ENCODE measurements at regions not wholly inside any gene's neighbourhood (a gene's known extent, or its start where the extent isn't known, plus 50 kb on each side); places are given as distances from the start of the nearest gene placed in this dataset.

DNA sequence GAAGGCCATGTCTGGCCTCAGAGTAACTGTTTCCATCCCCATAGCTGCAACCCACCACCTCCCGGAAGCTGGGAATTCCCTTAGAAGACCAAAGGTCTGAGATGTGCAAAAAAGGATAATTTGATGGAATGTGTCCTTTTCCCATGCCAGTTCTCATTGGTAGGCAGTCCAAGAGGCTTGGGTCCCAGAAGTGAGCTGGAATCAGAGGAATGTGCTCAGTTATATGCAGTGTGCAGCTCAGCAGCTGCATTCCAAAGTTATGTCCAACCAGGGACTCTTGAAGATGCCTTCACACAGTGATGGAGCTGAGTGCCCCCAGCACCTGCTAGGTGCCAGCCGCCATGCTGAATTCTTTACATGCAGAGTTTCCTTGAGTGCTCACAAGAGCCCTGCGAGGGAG is 583.9 kb upstream of the TBX3 start:
- Histone ChIP-seq H3K79me1 (ENCODE audit: low read depth, low read length) (no peaks in the 10 kb centered on the region), H4K5ac (ENCODE audit: insufficient read length, low read depth, low read length) (no peak overlapping the region), H3K9ac (replicated peaks in 1 of 4; ENCODE audit: extremely low read depth in 1 of 4, low read depth in 3 of 4, low read length in 3 of 4) (no peak overlapping the region), H3K4ac (replicated peaks; ENCODE audit: insufficient read length, low read depth, low read length) (no peak overlapping the region), H4K8ac (ENCODE audit: extremely low read depth, insufficient read depth, low read length) (no peak overlapping the region), H3K14ac (ENCODE audit: insufficient read length) (no peak overlapping the region), H3K27me3 (replicated peaks in 1 of 4; ENCODE audit: control insufficient read depth in 3 of 4, extremely low read depth in 1 of 4, insufficient read depth in 3 of 4, low read length in 3 of 4) (no peaks in the 10 kb centered on the region), H3K36me3 (ENCODE audit: control insufficient read depth in 2 of 4, insufficient read depth in 4 of 4, low read length in 3 of 4) (no peaks in the 10 kb centered on the region), H3K23ac (ENCODE audit: insufficient read length) (no peak overlapping the region), H2BK120ac (replicated peaks; ENCODE audit: low read depth, low read length) (no peak overlapping the region), H2AK5ac (ENCODE audit: low read depth, low read length) (no peak overlapping the region), H2BK5ac (ENCODE audit: low read depth, low read length) (no peak overlapping the region), H2BK12ac (ENCODE audit: low read depth, low read length) (no peak overlapping the region), H3K4me2 (ENCODE audit: insufficient read depth in 1 of 2, low read depth in 2 of 2, low read length in 2 of 2) (no peak overlapping the region), H4K20me1 (replicated peaks in 1 of 2; ENCODE audit: control insufficient read depth in 1 of 2, insufficient read depth in 2 of 2, low read length in 2 of 2) (no peaks in the 10 kb centered on the region), H3K79me2 (ENCODE audit: control insufficient read depth in 1 of 2, insufficient read depth in 2 of 2, low read length in 2 of 2) (no peaks in the 10 kb centered on the region), H3K27ac (ENCODE audit: low read depth, low read length) (no peak overlapping the region), H3K4me1 (replicated peaks in 1 of 4; ENCODE audit: control insufficient read depth in 3 of 4, insufficient read depth in 4 of 4, low read length in 3 of 4) (no peaks in the 10 kb centered on the region), H2AFZ (ENCODE audit: low read length) (no peak overlapping the region), H3K23me2 (ENCODE audit: low read depth, low read length) (no peaks in the 10 kb centered on the region), H3K9me3 (ENCODE audit: insufficient read depth in 2 of 2, low read depth in 1 of 2, low read length in 1 of 2) (no peaks in the 10 kb centered on the region), H2BK15ac (ENCODE audit: low read length) (no peak overlapping the region), H3K4me3 (ENCODE audit: extremely low read depth in 1 of 4, insufficient read depth in 2 of 4, low read depth in 3 of 4, low read length in 4 of 4) (no peak overlapping the region), H2BK20ac (ENCODE audit: low read length) (no peak overlapping the region), H4K91ac (replicated peaks; ENCODE audit: insufficient read length, low read length) (no peak overlapping the region), H3K18ac (ENCODE audit: extremely low read depth, low read length) (no peak overlapping the region; the same call in 1 of the 2 replicates), H3K56ac (replicated peaks; ENCODE audit: insufficient read length, low read depth, low read length) (no peak overlapping the region)
- DNase-seq (ENCODE audit: low read depth in 1 of 2, low spot score in 2 of 2) (no peak), FAIRE-seq (no peak)
- 90% methylated on average over 3 of the region's 3 CpGs; no CpG with 5 or more reads in 1 of the 2 experiments for WGBS, 2 experiments (ENCODE audit: extremely low coverage in 1 of 2, insufficient coverage in 1 of 2, insufficient read length in 1 of 2, insufficient replicate concordance in 2 of 2, low coverage in 1 of 2, low lambda C conversion rate in 2 of 2, missing lambda C conversion rate in 1 of 2)
- POLR2A ChIA-PET (ENCODE audit: partially characterized antibody): no interaction called here
- CTCF ChIA-PET (ENCODE audit: partially characterized antibody): interaction anchor here (0.7 kb wide), 1 partner anchor 15 kb away, joined by 3 read pairs; no protein-coding TSS in a partner anchor
- TF ChIP-seq KDM4A (IDR thresholded peaks at IDR 0.05; ENCODE audit: low read depth, low read length, severe bottlenecking) (no peak), CHD2 (IDR thresholded peaks at IDR 0.05; ENCODE audit: low read length) (no peak), SAP30 (IDR thresholded peaks at IDR 0.05; ENCODE audit: insufficient read depth, insufficient replicate concordance, low read length) (no peak), POLR2A (IDR thresholded peaks at IDR 0.05; ENCODE audit: control extremely low read depth in 1 of 2, low read depth in 2 of 2, low read length in 2 of 2) (no peak), KDM5A (IDR thresholded peaks at IDR 0.05; ENCODE audit: low read length) (no peak), SP1 (IDR thresholded peaks at IDR 0.05; ENCODE audit: low read depth, low read length) (no peak), CTBP2 (IDR thresholded peaks at IDR 0.05; ENCODE audit: borderline replicate concordance, insufficient read depth, insufficient read length, low read length) (no peak), EP300 (IDR thresholded peaks at IDR 0.05; ENCODE audit: borderline replicate concordance in 1 of 2, low read depth in 2 of 2, low read length in 2 of 2) (no peak), HDAC2 (IDR thresholded peaks at IDR 0.05; ENCODE audit: borderline replicate concordance in 1 of 2, low read depth in 2 of 2, low read length in 2 of 2) (no peak)
- TF ChIP-seq, protein P1, sequence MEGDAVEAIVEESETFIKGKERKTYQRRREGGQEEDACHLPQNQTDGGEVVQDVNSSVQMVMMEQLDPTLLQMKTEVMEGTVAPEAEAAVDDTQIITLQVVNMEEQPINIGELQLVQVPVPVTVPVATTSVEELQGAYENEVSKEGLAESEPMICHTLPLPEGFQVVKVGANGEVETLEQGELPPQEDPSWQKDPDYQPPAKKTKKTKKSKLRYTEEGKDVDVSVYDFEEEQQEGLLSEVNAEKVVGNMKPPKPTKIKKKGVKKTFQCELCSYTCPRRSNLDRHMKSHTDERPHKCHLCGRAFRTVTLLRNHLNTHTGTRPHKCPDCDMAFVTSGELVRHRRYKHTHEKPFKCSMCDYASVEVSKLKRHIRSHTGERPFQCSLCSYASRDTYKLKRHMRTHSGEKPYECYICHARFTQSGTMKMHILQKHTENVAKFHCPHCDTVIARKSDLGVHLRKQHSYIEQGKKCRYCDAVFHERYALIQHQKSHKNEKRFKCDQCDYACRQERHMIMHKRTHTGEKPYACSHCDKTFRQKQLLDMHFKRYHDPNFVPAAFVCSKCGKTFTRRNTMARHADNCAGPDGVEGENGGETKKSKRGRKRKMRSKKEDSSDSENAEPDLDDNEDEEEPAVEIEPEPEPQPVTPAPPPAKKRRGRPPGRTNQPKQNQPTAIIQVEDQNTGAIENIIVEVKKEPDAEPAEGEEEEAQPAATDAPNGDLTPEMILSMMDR (IDR thresholded peaks at IDR 0.05; ENCODE audit: control extremely low read depth in 1 of 3, insufficient read depth in 1 of 3, low read depth in 1 of 3, low read length in 3 of 3): no peak
- TF ChIP-seq, protein P2, sequence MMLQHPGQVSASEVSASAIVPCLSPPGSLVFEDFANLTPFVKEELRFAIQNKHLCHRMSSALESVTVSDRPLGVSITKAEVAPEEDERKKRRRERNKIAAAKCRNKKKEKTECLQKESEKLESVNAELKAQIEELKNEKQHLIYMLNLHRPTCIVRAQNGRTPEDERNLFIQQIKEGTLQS (IDR thresholded peaks at IDR 0.05; ENCODE audit: insufficient read depth, low read depth, low read length): no peak

All from H1 (cell line).